IMR-90 (cell line): ENCODE measurements at regions not wholly inside any gene's neighbourhood (a gene's known extent, or its start where the extent isn't known, plus 50 kb on each side); places are given as distances from the start of the nearest gene placed in this dataset.
A peak's percentile ranks its signal among the peaks of the same experiment; 100 is the strongest.

Source experiments
- ATAC-seq: fragments of 200-7000 bp; cut with Tn5 transposase; 2 replicates; pipeline ENCODE4 v1.9.1; 2020; ENCODE audit warnings: low read depth, mild to moderate bottlenecking, moderate library complexity
- BruUV-seq: library from RNA; stranded (reverse); fragments of 400-500 nt; replicated peaks from 2 replicates; lab custom pipeline; 2021; lab: Mats Ljungman, UMichigan
- CTCF ChIA-PET: fragments of 300-600 bp; formaldehyde crosslinking; extraction: SDS; loops from one replicate; lab custom pipeline; 2021; ENCODE audit warnings: antibody characterized with exemption; lab: Yijun Ruan, JAX
- POLR2A ChIA-PET: fragments of 300-600 bp; sonication (Branson Sonifier 250); formaldehyde crosslinking; loops from one replicate; lab custom pipeline; 2022; ENCODE audit warnings: antibody characterized with exemption; ENCODE audit not compliant: unreplicated experiment; lab: Charles Lee
- DNase-seq: peaks from one replicate; pipeline ENCODE4 v3.0.0; 2013
- H2AFZ ChIP-seq: replicated peaks from 2 replicates; pipeline ENCODE3; 2013; ENCODE audit warnings: low read length, mild to moderate bottlenecking; ENCODE audit not compliant: poor library complexity
- H2AK5ac ChIP-seq: 2 replicates; pipeline ENCODE4 v1.6.1; 2013; ENCODE audit warnings: low read depth, low read length, inconsistent platforms
- H2AK9ac ChIP-seq: replicated peaks from 2 replicates; pipeline ENCODE3; 2013; ENCODE audit warnings: mild to moderate bottlenecking, low read depth, low read length, moderate library complexity; ENCODE audit not compliant: poor library complexity
- H2BK120ac ChIP-seq: 2 replicates; pipeline ENCODE4 v1.6.1; 2013; ENCODE audit warnings: low read depth, low read length, inconsistent platforms
- H2BK15ac ChIP-seq: 3 replicates; pipeline ENCODE4 v1.6.1; 2013; ENCODE audit warnings: low read depth, low read length, inconsistent platforms
- H2BK20ac ChIP-seq: 2 replicates; pipeline ENCODE4 v1.6.1; 2013; ENCODE audit warnings: low read depth, mild to moderate bottlenecking, inconsistent platforms, low read length, moderate library complexity
- H2BK5ac ChIP-seq: 2 replicates; pipeline ENCODE4 v1.6.1; 2013; ENCODE audit warnings: mild to moderate bottlenecking, low read depth, low read length, inconsistent platforms; ENCODE audit not compliant: poor library complexity, severe bottlenecking
- H3K14ac ChIP-seq: replicated peaks from 2 replicates; pipeline ENCODE4 v1.6.1; 2013; ENCODE audit warnings: low read depth, low read length, inconsistent platforms
- H3K18ac ChIP-seq: 2 replicates; pipeline ENCODE4 v1.6.1; 2013; ENCODE audit warnings: low read depth, low read length, control low read depth
- H3K23ac ChIP-seq: 2 replicates; pipeline ENCODE4 v1.6.1; 2013; ENCODE audit warnings: low read depth, low read length, inconsistent platforms
- H3K27ac ChIP-seq: 2 replicates; pipeline ENCODE4 v1.5.1; 2013; ENCODE audit warnings: mild to moderate bottlenecking, control low read depth, low read length; ENCODE audit not compliant: insufficient read depth
- H3K27me3 ChIP-seq: 2 replicates; pipeline ENCODE4 v1.6.1; 2013; ENCODE audit warnings: low read length; ENCODE audit not compliant: control insufficient read depth, insufficient read depth
- H3K36me3 ChIP-seq: 2 replicates; pipeline ENCODE4 v1.6.1; 2013; ENCODE audit warnings: low read length, mixed read lengths; ENCODE audit not compliant: control insufficient read depth, insufficient read depth
- H3K4ac ChIP-seq: 2 replicates; pipeline ENCODE4 v1.6.1; 2013; ENCODE audit warnings: low read depth, low read length, inconsistent platforms
- H3K4me1 ChIP-seq: 2 replicates; pipeline ENCODE4 v1.6.1; 2013; ENCODE audit warnings: low read length, mixed read lengths; ENCODE audit not compliant: control insufficient read depth, insufficient read depth
- H3K4me2 ChIP-seq: 2 replicates; pipeline ENCODE4 v1.6.1; 2013; ENCODE audit warnings: low read depth, mild to moderate bottlenecking, control low read depth, low read length, moderate library complexity
- H3K4me3 ChIP-seq: 2 replicates; pipeline ENCODE4 v1.5.1; 2013; ENCODE audit warnings: low read depth, mild to moderate bottlenecking, control low read depth, low read length, moderate library complexity; ENCODE audit not compliant: insufficient read depth
- H3K56ac ChIP-seq: 2 replicates; pipeline ENCODE4 v1.6.1; 2013; ENCODE audit warnings: low read length, inconsistent platforms; ENCODE audit not compliant: insufficient read depth; ENCODE audit errors: extremely low read depth
- H3K79me1 ChIP-seq, 2 experiments: 2 replicates each; pipeline ENCODE4 v1.6.1; 2013; ENCODE audit warnings: low read length in 2 of 2, inconsistent platforms in 1 of 2, low read depth in 1 of 2
- H3K9ac ChIP-seq: 2 replicates; pipeline ENCODE4 v1.6.1; 2013; ENCODE audit warnings: low read depth, low read length, control low read depth
- H3K9me1 ChIP-seq: 2 replicates; pipeline ENCODE4 v1.6.1; 2013; ENCODE audit warnings: low read length, inconsistent platforms; ENCODE audit not compliant: insufficient read depth
- H3K9me3 ChIP-seq: 2 replicates; pipeline ENCODE4 v1.6.1; 2013; ENCODE audit warnings: low read length; ENCODE audit not compliant: control insufficient read depth, insufficient read depth
- H4K20me1 ChIP-seq: 2 replicates; pipeline ENCODE4 v1.6.1; 2013; ENCODE audit warnings: low read length, inconsistent platforms; ENCODE audit not compliant: insufficient read depth
- H4K5ac ChIP-seq: 2 replicates; pipeline ENCODE4 v1.6.1; 2013; ENCODE audit warnings: mild to moderate bottlenecking, low read depth, low read length, control low read depth
- H4K8ac ChIP-seq, 2 experiments: 2 replicates each; pipeline ENCODE4 v1.6.1; 2013; ENCODE audit warnings: low read depth in 2 of 2, low read length in 2 of 2, control low read depth in 1 of 2, inconsistent platforms in 1 of 2
- H4K91ac ChIP-seq: 2 replicates; pipeline ENCODE4 v1.6.1; 2013; ENCODE audit warnings: low read depth, low read length, inconsistent platforms; ENCODE audit not compliant: insufficient read depth
- BHLHE40 ChIP-seq: fragments of 150-350 bp; IDR thresholded peaks from 2 replicates; pipeline ENCODE4 v1.6.1; 2016; ENCODE audit warnings: mild to moderate bottlenecking, low read depth, low read length
- CEBPB ChIP-seq: IDR thresholded peaks from 2 replicates; pipeline ENCODE4 v1.6.1; 2012; ENCODE audit warnings: low read depth, low read length, improper control_type of control experiment
- CTCF ChIP-seq: conservative IDR thresholded peaks from 2 replicates; pipeline ENCODE4 v1.5.1; 2012; ENCODE audit warnings: mild to moderate bottlenecking, low read depth, low read length, improper control_type of control experiment
- ELK1 ChIP-seq: fragments of 150-350 bp; IDR thresholded peaks from 2 replicates; pipeline ENCODE4 v1.6.1; 2016; ENCODE audit warnings: low read depth, mild to moderate bottlenecking, low read length, moderate library complexity, borderline replicate concordance
- FOS ChIP-seq: fragments of 150-350 bp; IDR thresholded peaks from 2 replicates; pipeline ENCODE4 v1.6.1; 2016; ENCODE audit warnings: low read depth, low read length
- MAFK ChIP-seq: IDR thresholded peaks from 2 replicates; pipeline ENCODE4 v1.6.1; 2012; ENCODE audit warnings: low read depth, low read length, improper control_type of control experiment
- MAZ ChIP-seq: IDR thresholded peaks from 2 replicates; pipeline ENCODE4 v1.6.1; 2012; ENCODE audit warnings: low read depth, mild to moderate bottlenecking, low read length, improper control_type of control experiment, moderate library complexity, borderline replicate concordance
- MXI1 ChIP-seq: IDR thresholded peaks from 2 replicates; pipeline ENCODE4 v1.6.1; 2012; ENCODE audit warnings: low read depth, mild to moderate bottlenecking, low read length, moderate library complexity, borderline replicate concordance
- NFE2L2 ChIP-seq: fragments of 150-350 bp; IDR thresholded peaks from 2 replicates; pipeline ENCODE4 v1.6.1; 2016; ENCODE audit warnings: low read depth, mild to moderate bottlenecking, low read length
- RCOR1 ChIP-seq: IDR thresholded peaks from 2 replicates; pipeline ENCODE4 v1.6.1; 2012; ENCODE audit warnings: mild to moderate bottlenecking, low read length, improper control_type of control experiment; ENCODE audit not compliant: insufficient replicate concordance
- USF2 ChIP-seq: fragments of 150-350 bp; IDR thresholded peaks from 2 replicates; pipeline ENCODE4 v1.6.1; 2017; ENCODE audit warnings: mild to moderate bottlenecking, antibody characterized with exemption, low read length, low read depth
- WGBS, 2 experiments: methylation state at CpG; one replicate each; pipeline versions ENCODE4 v1.1.5 to v1.1.7; 2013; ENCODE audit warnings: missing lambda C conversion rate in 2 of 2; ENCODE audit not compliant: insufficient read length in 1 of 2; ENCODE audit errors: extremely low coverage in 2 of 2; 5-methylcytosine and 5-hydroxymethylcytosine counted together
- dilution Hi-C: fragments of 300-500 bp; cut with HindIII; formaldehyde crosslinking; loops from one replicate; pipeline ENCODE4 v1.14.3; 2018; ENCODE audit warnings: low sequenced_read_pairs; ENCODE audit not compliant: unreplicated experiment
- in situ Hi-C: fragments of 300-500 bp; cut with MboI; formaldehyde crosslinking; loops from 3 replicates; pipeline ENCODE4 v1.14.3; 2019; ENCODE audit warnings: low sequenced_read_pairs, inconsistent platforms, mixed read lengths
- intact Hi-C: fragments of 100-400 bp; cut with micrococcal nuclease; formaldehyde crosslinking; loops from 2 replicates; pipeline ENCODE4 v1.10.0; 2022

GRCh38 chr10:44306147-44306710 lies 78.7 kb downstream of the CXCL12 start:
- no peak overlapping the region for H3K9ac ChIP-seq
- H4K91ac ChIP-seq = no peak overlapping the region
- no peak overlapping the region for H4K5ac ChIP-seq
- H3K4me1 ChIP-seq = peaks cover 7% of the 10 kb centered on the region
- ChIA-PET POLR2A (no interaction called here), CTCF (no interaction called here)
- 0 out of 2 replicates have a peak overlapping the region, but pooled peaks have one; percentile 14 for H2BK120ac ChIP-seq
- H4K20me1 ChIP-seq = no peaks in the 10 kb centered on the region
- no peak overlapping the region for H4K8ac ChIP-seq
- H2BK20ac ChIP-seq = 0 out of 2 replicates have a peak overlapping the region, but pooled peaks have one; percentile 9
- ATAC-seq (peak; percentile 52), DNase-seq (peak; percentile 85)
- peak overlapping the region; percentile 44; the same call in 1 of the 2 replicates for H3K18ac ChIP-seq
- no peak overlapping the region for H3K23ac ChIP-seq
- H3K79me1 ChIP-seq = no peaks in the 10 kb centered on the region
- no peaks in the 10 kb centered on the region for H3K36me3 ChIP-seq
- no peak overlapping the region for H3K56ac ChIP-seq
- no peaks in the 10 kb centered on the region for H3K9me3 ChIP-seq
- BruUV-seq = no TSS peak
- no peaks in the 10 kb centered on the region for H3K27me3 ChIP-seq
- H2AK9ac ChIP-seq = peak overlapping the region; percentile 83
- peak overlapping the region; percentile 34 for H2BK5ac ChIP-seq
- TF ChIP-seq ELK1 (no peak), NFE2L2 (peak; percentile 66; the same call in 1 of the 2 replicates), BHLHE40 (no peak), RCOR1 (no peak), FOS (0 out of 2 replicates have a peak, but pooled peaks have one; percentile 13), CEBPB (no peak), MAFK (no peak), MXI1 (no peak), CTCF (no peak), MAZ (no peak), USF2 (no peak)
- peak overlapping the region; percentile 36; the same call in 1 of the 2 replicates for H3K4ac ChIP-seq
- H2BK15ac ChIP-seq = no peak overlapping the region
- H3K4me3 ChIP-seq = no peak overlapping the region
- no peak overlapping the region for H3K4me2 ChIP-seq
- WGBS, 2 experiments = no CpG with 5 or more reads among the region's 4 CpGs
- dilution Hi-C loops (no loop called here), in situ Hi-C loops (loop anchor here (5.0 kb wide), 1 partner anchor 619 kb away; no protein-coding TSS in a partner anchor), intact Hi-C loops (loop anchor here (2.0 to 10.0 kb wide), 3 partner anchors 119 to 559 kb away; no protein-coding TSS in a partner anchor)
- peak overlapping the region; percentile 48; the same call in 1 of the 2 replicates for H2AK5ac ChIP-seq
- no peak overlapping the region; the same call in 1 of the 2 replicates for H3K14ac ChIP-seq
- H3K27ac ChIP-seq = no peak overlapping the region
- H3K9me1 ChIP-seq = peaks cover 4% of the 10 kb centered on the region; the same call in 1 of the 2 replicates
- peak overlapping the region; percentile 40 for H2AFZ ChIP-seq
